Stimulated activated CD8-positive, alpha-beta memory T cell treated with anti-CD3 and anti-CD28 coated beads, Interleukin-12 subunit alpha, Interleukin-12 subunit beta, amount 100 ng/mL, for 4 hours (primary cell): ENCODE measurements at regions not wholly inside any gene's neighbourhood (a gene's known extent, or its start where the extent isn't known, plus 50 kb on each side); places are given as distances from the start of the nearest gene placed in this dataset.

ENCODE experiments used
- DNase-seq: peaks from one replicate; pipeline ENCODE4 v3.0.0-alpha.2; 2020; ENCODE audit warnings: low read depth

DNA sequence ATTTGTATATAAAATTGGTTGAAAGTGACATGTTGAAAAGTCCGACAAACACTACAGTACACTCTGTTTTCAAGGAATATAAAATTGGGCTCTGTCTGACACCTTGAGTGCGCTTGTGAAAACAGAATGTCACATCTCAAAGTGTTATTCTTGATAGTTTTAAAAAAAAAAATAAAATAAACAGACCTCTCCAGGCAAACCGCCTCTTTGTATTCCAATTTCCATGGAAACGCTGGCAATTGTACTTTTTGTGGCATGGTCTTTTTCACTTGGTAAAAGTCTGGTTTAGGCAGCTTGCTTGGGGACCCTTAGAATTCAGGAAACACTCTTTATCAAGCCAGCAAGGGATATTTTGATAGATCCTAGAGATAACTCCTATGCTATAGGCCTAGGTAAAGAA is 302.5 kb downstream of the RAB28 start:
- no peak for DNase-seq

DNA sequence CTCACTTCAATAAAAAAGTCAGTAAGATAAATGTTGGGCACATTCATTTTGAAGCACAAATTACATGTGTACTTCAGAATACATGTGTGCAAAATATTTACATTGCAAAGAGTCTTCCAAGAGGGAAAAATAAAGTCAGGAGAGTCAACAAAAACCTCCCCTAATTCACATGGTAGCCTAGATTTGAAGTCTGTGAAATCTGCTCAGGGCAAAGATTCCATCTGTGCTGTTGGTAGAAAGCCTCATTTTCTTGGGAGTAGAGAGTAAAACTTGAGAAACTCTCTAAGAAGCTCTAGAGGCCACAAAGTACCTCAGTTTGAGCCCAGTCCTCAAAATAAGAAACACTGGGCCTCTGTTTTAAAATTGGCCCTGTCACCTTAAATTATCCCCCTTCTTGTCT is 303.4 kb downstream of the RAB28 start:
- DNase-seq, result no peak

DNA sequence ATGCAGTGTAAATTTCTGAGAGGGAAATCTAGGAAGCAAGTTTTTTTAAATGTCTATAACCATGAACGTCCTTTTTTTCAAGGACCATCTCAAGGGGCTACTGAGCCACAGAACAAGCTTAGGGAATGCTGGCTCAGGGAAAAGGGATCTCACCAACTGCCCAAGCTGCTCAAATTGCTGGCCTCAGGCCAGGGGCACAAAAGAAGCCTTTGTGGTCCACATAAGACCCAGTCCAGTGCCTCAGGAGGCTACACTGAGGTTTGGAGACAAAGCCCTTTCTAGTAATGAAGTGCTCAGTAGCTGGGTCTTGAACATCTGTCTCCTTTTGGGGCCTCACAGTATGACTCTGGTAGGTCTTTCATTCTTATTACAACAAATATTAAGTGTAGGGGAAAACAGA is 305.5 kb downstream of the RAB28 start:
- DNase-seq, result no peak

DNA sequence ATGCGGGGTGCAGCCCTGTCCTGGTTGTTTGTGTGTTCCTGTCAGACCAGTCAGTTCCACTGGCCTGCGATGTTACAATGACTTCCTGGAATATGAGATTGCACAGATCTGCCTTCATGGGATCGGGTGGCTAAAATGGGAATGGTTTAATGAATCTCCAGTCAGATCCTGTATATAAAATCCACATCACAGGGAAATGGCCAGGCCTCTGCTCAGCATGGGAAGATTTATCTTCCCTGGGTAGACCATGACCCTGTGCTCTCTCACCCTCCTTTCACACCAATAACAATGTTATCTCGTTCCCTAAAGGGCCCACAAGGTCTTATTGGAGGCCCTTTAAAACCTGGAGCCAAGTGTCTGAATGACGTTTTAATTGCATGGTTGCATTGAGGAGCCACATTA is 307.4 kb downstream of the RAB28 start:
- no peak for DNase-seq

DNA sequence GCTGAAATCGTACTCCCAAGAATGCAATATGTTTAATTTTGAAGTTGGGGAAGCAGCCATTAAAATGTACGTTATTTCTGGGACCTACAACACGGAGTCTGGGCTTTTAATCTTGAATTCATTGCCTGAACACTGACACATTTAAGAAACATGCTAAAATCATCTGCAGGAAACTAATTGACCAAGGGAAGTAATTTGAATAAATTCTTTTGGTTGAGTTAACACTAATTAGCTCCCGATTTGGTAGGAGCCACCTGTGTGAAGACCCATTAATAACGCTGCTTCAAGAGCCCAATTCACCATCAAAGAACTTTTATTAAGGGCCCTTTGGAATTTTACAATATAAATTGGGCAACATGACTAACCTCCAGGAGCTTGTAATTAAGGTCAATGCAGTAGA is 309.2 kb downstream of the RAB28 start:
- no peak for DNase-seq

DNA sequence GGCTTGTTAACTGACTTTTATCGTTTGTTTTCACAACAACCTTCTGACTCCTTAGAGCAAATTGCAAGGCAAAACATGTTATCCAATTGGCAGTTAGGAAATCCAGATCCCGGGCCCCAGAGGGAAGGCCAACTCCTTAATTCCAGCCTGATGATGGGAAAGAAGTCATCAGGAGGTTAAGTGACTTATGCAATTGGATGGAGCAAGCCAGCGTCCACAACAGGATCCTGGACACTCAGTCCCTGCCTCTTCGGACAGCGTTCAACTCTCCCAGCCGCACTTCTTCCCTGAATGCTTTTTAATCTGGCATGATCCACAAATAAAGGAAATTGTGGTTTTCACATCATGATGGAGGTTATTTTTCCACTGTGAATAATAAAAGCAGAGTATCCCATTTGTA is 310.1 kb downstream of the RAB28 start:
- DNase-seq, result no peak

DNA sequence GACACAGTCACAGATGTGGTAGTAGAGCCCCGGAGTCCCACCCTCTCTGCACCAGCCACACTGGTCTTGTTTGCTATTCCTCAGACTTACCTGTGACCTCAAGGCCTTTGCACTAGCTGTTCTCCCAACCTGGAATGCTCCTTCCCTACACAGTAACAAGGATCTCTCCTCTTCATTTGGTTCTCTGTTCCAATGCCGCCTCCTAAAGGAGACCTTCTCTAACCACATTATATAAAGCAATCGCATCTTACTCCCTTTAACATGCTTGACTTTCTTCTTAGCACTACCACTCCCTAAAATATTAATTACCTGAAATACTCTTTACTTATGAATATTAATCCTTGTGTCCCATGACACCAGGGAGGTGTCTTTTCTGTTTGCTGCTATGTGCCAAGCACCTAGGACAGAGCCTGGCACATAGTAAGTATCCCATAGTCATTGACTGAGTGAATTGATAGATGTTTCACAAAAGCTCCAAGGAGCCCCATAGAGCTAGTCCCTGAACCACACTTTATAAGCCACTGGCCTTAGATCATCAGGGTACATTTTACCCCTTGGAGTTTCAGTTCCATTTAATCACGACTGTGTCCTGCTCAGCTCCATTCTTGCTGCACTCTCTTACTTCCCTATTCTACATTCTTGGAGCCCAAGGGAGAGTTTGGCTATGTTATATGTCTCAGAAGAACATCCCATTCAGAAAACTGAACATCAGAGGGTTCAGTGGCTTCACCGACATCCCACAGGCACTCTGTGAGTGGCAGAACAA is 312.7 kb downstream of the RAB28 start:
- DNase-seq, result no peak

DNA sequence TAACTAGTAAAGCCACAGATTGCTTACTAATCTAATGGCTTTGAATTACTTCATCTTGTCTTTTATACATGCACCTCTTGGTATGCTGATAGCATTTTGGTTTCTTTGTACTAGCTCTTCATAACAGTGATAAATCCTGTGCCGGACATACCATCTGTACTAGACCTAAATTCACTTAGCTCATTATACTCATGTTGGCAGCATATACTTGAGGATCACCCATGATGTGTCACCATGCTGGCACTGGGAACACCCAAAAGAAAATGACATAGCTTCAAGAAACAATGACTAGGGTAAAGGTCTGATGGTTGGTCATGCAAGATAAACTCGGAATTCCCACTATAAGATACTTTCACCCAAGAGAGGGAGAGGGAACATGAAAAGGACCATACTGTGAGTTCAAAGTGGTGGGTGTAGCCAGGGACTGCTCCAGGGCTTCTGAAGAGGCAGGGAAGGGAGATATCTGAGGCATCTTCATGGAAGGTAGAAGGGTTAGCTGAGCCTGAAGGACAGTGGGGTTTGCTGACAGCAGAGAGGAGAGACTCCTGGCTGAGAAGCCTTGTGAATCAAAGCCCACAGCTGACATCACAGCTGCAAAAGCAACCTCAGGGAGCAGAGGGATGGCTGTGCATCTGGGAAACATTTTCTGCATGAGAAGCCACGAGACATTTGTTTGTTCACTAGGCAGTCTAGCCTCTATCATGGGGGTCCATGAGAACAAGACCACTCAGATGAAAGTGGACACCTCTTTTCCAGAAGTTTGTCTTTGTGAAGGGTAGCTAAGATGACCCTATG is 314.2 kb downstream of the RAB28 start:
- DNase-seq, result no peak

DNA sequence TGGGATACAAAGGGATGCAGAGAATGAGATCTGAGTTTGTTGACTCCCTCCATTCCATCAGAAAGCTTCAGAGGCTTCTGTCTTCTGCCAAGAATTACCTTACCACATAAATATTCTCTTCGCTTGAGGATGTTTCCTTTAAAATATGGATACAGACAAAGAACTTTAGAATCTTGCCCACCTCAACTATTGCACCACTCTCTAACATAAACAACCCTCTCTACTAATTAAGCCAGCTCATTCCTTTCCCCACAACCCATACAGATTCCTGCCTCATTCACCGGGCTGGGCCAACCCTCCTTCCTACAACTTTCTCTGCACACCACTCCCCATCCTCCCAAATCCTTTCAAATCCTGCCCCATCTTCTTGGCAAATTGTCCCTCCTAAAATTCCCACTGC is 315.8 kb downstream of the RAB28 start:
- no peak for DNase-seq

DNA sequence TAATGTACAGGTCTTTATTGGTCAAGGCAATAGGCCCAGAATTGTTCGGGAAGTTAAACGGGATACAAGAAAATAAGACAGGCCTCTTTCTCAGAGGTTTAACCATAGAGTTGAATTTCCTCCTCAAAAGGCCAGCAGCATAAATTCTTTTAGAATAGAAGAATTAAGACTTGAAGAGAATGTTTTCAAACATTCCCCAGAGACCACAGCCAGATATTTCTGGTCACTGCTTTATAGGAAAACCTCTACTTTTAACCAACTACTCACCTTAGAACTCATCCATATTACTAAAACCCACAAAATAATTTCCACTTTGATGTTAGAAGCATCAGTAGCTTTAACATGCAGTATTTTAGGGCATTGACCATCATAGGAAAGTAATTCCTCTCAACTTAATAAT is 317.9 kb downstream of the RAB28 start:
- DNase-seq, result no peak

DNA sequence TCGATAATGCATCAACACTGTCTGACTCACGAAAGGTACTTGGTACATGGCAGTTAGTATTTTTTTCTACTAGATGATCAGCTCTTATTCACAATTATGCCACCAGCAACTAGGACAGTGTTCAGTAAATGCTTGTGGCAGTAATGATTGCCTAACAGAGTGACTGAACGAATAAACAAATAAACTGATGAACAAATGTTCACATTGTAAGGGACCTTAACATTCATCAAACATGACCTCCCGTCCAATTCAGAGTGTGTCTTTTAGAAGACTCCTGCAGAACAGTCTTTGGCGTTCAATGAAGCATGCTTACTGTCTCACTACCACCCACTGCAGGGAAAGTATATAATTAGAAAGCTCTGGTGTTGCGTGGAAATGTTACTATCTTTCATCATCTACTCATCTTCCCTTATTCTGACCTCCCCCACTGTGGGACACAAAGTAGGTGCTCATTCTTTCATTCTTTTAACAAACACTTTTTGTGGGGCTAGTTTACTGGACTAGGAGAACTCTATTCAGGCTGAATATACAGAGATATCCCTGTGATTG is 319.3 kb downstream of the RAB28 start:
- DNase-seq, result no peak

DNA sequence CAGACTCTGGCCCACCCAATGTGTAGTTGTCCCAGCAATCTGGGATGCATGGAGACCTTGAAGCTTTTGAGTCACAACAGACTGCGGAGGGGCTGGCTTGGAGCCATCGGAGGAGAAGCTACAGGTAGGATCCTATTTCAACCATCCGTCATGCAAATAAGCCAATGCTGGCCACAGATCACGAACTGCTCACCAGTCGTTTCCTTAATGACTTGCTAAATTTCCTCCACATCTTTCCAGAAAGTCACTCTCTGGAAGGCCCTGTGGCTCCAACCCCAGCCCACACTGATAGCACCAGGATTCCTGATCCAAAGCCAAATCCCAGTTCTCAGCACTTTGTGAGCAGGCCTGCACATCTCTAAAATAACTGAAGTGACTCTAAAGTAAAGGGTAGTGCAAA is 321.3 kb downstream of the RAB28 start:
- no peak for DNase-seq

DNA sequence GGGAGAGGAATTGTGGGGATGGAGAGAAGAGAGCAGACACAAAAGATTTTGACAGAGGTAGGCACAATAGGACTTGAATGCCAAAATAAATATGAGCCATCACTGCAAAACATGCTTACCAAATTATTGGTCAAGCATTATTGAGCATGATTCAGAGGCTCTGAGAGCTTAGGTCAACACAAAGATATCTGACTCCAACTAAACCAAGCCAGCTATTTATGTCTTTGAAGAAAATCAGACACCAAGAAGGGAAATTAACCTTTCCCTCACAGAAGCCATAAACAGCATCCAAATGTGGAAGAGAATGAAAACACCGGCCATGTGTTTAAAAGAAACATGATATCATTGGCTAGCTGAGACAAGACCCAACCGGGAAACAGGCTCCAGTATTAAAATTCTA is 323.2 kb downstream of the RAB28 start:
- DNase-seq, result no peak

DNA sequence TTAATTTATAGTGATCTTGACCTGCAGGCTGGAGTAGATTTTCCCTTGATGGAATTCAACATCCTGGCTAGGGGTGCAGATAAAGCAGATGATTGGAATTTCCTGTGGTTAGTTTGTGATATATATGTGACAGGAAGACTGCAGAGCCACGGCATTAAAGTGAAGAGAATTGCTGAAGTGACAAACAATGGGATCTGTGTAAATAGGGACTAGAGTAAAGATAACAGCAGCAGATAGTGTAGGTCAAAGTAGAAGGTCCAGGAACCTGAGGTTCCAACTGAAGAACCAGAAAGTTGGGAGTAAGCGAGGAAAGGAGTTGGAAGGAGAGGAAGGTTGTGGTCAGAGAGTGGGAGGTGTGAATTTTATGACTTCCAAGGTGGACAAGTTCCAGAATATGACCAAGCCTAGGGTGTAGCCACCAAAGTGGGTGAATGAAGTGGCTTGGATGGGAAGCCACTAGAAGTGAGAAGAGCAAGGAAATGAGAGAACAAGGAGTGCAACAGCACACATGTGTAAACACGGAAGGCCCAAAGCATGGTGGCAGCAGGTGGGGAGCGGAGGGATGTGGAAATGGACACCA is 325.0 kb downstream of the RAB28 start:
- no peak for DNase-seq

DNA sequence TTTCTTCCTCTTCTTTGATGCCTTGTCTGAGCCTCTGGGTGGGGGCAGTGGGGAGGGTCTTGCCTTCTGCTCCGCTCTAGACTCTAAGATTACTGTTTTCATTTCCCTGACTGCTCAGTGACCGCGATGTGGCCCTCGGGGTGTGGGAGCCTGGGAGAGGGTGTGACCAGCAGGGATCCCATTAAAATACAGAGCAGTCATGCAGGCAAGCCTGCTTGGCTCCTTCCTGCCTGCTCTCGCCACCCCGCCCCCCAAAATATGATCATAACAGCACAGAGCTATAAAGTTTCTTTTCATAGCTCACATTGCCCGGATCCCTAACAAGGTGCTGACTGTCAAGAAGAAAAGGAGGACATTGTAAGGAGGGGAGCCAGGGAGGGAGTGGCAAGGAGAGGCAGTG is 332.9 kb downstream of the RAB28 start:
- no peak for DNase-seq

DNA sequence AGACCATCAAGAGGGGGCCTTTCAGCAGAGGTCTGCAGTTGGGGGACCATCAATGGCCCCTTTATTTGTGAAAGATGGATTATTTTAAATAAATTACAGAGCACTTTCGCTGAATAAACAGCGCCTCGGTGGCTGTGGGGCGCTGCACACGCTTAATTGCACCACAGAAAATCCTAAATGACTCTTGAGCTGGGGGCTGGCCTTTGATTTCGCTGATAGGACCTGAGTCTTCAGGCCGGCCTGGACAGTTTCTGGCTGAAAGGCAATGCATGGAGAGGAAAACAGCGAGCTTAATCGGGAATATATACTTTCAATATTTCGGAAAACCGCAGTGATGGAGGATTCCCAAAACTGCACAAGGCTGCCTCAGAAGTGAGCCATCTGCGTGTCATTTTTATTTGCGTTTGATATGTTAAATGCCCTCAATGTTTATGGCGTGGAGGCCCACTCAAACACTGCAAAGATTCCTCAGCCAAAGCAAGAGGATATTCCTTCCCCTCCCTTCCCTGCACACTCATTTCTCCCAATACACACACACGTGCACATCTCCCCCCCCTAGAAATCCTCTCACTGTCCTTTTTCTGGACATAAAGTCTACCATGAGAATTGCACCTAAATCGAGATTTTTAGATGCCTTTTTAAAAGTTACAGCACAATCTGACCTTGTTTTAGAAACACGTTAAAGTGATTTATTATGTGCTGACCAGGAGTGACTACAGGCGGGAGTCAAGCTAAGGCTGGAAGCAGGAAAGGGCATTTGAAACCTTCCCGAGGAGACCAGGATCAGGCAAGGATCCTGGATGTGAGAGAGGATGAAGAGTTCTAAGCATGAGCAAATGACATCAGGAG is 340.7 kb downstream of the RAB28 start:
- DNase-seq, result no peak

DNA sequence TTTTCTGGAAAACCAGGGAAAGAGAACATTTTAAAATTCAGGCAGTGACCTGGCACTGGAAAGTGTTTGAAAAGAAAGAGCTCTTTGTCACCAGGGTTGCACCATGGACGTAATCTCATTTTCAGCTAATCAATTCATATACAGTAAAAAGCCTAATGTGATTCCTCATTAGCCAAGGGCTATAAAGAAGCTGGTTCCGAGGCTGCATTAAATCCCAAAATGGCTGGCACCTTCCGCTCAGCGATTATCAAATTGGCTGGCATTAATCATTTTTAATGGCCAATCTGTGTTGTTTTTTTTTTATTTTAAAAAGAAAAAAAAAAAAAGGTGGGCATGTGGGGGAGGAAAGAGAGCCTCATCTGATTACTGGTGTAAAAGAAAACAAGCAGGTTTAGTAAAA is 341.4 kb downstream of the RAB28 start:
- no peak for DNase-seq

DNA sequence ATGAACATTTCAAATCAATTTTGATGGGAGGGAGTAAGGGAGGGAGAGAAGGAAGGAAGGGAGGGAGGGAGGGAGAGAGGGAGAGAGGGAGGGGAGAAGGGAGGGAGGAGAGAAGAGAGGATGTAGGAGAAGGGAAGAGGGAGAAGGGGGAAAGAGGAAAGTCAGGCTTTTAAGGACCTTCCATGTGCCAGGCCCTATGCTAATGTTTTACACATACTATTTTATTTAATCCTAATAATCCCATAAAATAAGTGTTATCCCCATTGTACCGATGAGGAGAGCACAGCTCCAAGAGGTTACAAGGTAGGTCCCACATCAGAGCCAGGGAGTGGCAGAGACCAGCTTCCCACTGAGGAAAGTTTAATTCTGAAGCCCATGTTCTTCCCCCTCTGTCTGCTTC is 341.9 kb downstream of the RAB28 start:
- DNase-seq, result no peak

DNA sequence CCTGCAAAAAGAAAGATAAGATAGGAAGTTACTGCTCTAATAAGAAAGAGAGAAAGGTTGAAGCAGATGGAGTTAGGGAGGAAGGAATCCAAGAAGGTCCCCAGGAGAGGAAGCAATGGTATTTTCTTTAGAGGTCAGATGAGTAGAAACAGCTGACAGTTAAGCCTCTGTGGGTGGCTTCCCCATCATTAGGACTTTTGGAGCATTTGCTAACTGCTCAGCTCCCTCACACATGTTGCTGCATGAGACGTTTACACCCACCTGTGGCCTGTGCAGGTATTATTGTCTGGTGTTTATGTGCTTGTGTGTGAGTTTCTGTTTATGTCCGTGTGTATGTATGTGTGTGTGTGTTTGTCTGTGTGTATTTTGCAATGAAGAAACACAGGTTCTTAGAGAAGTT is 346.8 kb downstream of the RAB28 start:
- DNase-seq, result no peak

DNA sequence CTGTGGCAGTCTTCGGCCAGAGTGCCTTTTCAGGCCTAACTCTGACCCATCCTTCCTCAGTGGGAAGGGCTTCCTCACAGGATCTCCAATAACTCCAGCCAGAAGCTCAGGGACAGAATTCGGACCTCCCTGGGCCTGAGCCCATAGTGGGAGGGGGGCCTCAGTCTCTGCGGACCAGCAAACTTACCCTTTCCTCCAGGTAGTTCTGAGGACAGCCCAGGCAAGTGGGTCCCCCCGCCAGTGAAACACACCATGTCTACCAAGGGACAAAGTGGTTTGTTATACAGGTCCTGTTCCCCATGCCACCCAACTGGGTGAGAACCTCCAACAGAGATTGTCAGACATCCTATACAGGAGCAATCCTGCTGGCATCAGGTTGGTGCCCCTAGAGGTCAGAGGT is 350.4 kb downstream of the RAB28 start:
- DNase-seq, result no peak

DNA sequence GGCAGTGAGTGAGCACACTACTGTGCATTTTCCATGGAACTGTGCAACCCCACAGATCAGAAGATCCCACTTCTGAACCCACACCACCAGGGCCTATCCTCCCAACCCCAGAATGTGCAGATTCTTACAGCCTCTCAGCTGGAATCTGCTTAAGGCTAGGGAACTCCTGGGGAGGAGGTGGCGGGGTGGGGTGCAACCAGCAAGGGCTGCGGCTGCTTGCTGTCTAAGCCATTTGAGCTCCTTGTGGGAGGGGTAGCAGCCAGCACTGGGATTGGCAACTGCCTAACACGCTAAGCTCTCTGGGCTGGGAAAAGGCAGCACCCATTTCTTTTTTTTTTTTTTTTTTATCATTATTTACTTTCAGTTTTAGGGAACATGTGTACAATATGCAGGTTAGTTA is 353.3 kb downstream of the RAB28 start:
- no peak for DNase-seq

DNA sequence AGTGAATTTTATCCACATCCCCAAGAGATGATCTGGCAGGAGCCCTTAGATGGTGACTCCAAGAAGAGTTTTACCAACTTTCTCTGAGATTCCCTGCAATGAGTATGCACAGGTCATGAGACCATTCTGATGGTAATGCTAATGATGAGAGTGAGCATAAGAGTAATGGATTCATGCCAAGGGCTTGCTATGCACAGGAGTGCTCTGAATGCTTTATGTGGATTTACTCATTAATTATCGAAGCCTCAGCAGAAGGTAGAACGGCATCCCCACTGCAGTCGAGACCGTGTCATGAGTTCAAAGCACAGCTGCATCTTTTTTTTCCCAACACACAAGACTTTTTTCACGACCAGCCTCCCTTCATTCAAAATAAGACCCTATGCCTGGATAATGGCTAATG is 355.0 kb downstream of the RAB28 start:
- no peak for DNase-seq
